ENCODE measurements at regions not wholly inside any gene's neighbourhood (a gene's known extent, or its start where the extent isn't known, plus 50 kb on each side); places are given as distances from the start of the nearest gene placed in this dataset.
"Not testable (repeated sequence)": the region's sequence is repeated elsewhere in the genome, so short reads cannot be mapped to it uniquely, and the experiment has no call there.

- no peak overlapping the region for H3K4me3 Mint-ChIP-seq
- H3K36me3 Mint-ChIP-seq: no peaks in the 10 kb centered on the region
- H3K4me1 Mint-ChIP-seq: no peaks in the 10 kb centered on the region
- H3K9me3 Mint-ChIP-seq: no peaks in the 10 kb centered on the region
- H3K27me3 Mint-ChIP-seq: no peaks in the 10 kb centered on the region
- H3K27ac Mint-ChIP-seq: no peak overlapping the region
Measured at GRCh38 chr5:163941079-163941478, 435.7 kb downstream of the MAT2B start.

GRCh38 chr5:163943546-163943945, 438.1 kb downstream of the MAT2B start:
- Mint-ChIP-seq H3K4me1 (no peaks in the 10 kb centered on the region), H3K27ac (no peak overlapping the region), H3K36me3 (no peaks in the 10 kb centered on the region), H3K9me3 (no peaks in the 10 kb centered on the region), H3K4me3 (no peak overlapping the region), H3K27me3 (no peaks in the 10 kb centered on the region)

GRCh38 chr5:163944738-163945137, 439.3 kb downstream of the MAT2B start:
- H3K27ac Mint-ChIP-seq: no peak overlapping the region
- no peaks in the 10 kb centered on the region for H3K27me3 Mint-ChIP-seq
- no peak overlapping the region for H3K4me3 Mint-ChIP-seq
- H3K36me3 Mint-ChIP-seq: no peaks in the 10 kb centered on the region
- no peaks in the 10 kb centered on the region for H3K9me3 Mint-ChIP-seq
- no peaks in the 10 kb centered on the region for H3K4me1 Mint-ChIP-seq

DNA sequence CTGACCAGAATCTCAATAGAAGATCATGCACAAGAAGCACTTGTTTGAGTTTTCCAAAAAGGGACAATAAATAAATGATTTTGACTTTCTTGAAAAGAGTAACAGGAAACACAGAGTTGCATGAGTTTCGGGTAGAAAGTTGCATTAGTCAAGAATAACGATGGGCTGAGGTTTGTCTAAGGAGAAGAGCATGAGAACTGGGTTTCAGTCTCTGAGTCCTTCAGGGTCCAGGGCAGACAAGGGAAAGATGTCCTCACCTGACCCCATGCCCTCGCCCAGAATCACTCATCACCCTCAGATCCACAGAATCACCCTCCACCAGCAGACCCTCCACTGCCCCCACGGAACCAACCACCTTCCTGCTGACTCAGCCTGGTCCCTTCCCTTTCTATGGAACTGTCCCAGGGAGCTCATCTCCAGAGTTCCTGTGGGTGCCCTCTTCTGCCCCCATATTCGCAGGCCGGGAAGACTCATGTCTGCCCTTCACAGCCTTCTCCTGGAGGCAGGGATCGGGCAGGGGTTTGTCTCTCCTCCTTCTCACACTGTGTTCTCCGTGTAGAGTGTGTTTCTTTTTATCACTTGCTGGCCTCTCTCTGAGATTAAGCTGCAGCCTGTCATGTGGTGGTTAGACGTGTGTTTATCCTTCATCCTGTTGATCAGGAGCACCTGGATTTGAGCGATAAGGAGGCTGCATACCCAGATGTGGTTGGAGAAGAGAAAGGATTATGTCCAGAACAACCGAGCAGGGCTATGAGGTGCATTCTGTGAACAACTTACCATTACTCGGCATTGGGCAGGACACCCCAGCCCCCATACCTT, 442.6 kb downstream of the MAT2B start:
- Mint-ChIP-seq H3K4me3 (no peak overlapping the region), H3K4me1 (no peaks in the 10 kb centered on the region), H3K27me3 (no peaks in the 10 kb centered on the region), H3K27ac (no peak overlapping the region), H3K9me3 (no peaks in the 10 kb centered on the region), H3K36me3 (no peaks in the 10 kb centered on the region)

GRCh38 chr5:163950248-163950647, 444.8 kb downstream of the MAT2B start:
- Mint-ChIP-seq H3K27ac (no peak overlapping the region), H3K27me3 (no peaks in the 10 kb centered on the region), H3K9me3 (no peaks in the 10 kb centered on the region), H3K4me3 (no peak overlapping the region), H3K4me1 (no peaks in the 10 kb centered on the region), H3K36me3 (no peaks in the 10 kb centered on the region)

DNA sequence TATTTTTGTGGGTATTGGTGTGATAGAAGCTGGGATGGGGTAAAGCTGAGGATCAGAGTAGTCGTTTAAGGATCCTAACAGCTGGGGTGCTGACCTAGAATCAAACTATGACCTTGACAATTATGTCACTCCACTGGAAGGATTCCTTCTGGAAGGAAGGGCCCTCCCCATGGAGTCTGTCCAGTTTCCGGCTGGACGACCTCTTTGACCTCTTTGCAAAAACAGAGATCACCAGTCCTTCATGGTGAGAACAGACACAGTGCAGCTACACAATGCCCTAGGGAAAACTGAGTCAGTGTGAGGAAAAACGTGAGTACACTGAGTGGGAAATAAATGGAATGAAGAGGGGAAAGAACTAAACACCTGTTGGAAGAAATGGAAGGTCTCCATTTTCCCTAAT, 445.6 kb downstream of the MAT2B start:
- Mint-ChIP-seq H3K27ac (no peak overlapping the region), H3K4me1 (no peaks in the 10 kb centered on the region), H3K4me3 (no peak overlapping the region), H3K9me3 (no peaks in the 10 kb centered on the region), H3K36me3 (no peaks in the 10 kb centered on the region), H3K27me3 (no peaks in the 10 kb centered on the region)

- no peak overlapping the region for H3K27ac Mint-ChIP-seq
- H3K4me3 Mint-ChIP-seq: no peak overlapping the region
- H3K9me3 Mint-ChIP-seq: no peaks in the 10 kb centered on the region
- no peaks in the 10 kb centered on the region for H3K27me3 Mint-ChIP-seq
- H3K4me1 Mint-ChIP-seq: no peaks in the 10 kb centered on the region
- no peaks in the 10 kb centered on the region for H3K36me3 Mint-ChIP-seq
Measured at GRCh38 chr5:163953901-163954300, 448.5 kb downstream of the MAT2B start.

DNA sequence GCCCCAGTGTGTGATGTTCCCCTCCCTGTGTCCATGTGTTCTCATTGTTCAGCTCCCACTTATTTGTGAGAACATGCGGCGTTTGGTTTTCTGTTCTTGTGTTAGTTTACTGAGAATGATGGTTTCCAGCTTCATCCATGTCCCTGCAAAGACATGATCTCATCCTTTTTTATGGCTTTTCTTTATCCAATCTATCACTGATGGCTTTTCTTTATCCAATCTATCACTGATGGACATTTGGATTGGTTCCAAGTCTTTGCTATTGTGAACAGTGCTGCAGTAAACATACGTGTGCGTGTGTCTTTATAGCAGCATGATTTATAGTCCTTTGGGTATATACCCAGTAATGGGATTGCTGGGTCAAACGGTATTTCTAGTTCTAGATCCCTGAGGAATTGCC, 455.8 kb downstream of the MAT2B start:
- not testable (repeated sequence) for H3K27me3 Mint-ChIP-seq, H3K9me3 Mint-ChIP-seq, H3K4me1 Mint-ChIP-seq, H3K4me3 Mint-ChIP-seq, H3K27ac Mint-ChIP-seq, H3K36me3 Mint-ChIP-seq

DNA sequence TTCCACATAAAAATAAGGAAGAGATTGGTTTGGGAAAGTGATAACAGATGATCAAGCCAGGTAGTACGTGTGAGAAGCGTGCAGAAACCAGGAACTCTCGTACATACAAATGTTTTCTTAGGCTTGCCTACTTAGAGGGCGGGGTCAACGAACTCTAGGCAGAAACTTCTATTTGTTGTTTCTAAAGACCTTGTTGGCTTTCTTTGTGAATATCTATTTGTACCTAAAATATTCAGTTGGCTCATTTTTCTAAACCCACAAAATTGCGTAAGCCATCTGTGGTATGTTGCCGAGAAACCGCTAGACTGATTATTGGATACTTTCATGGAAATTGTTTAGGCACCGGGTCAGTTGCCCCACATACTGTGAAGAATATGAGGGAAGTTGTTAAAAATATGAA, 458.5 kb downstream of the MAT2B start:
- H3K27me3 Mint-ChIP-seq: no peaks in the 10 kb centered on the region
- H3K27ac Mint-ChIP-seq: no peak overlapping the region
- no peaks in the 10 kb centered on the region for H3K9me3 Mint-ChIP-seq
- H3K36me3 Mint-ChIP-seq: no peaks in the 10 kb centered on the region
- H3K4me1 Mint-ChIP-seq: no peaks in the 10 kb centered on the region
- H3K4me3 Mint-ChIP-seq: no peak overlapping the region

- Mint-ChIP-seq H3K27ac (no peak overlapping the region), H3K4me1 (no peaks in the 10 kb centered on the region), H3K9me3 (no peaks in the 10 kb centered on the region), H3K36me3 (no peaks in the 10 kb centered on the region), H3K4me3 (no peak overlapping the region), H3K27me3 (no peaks in the 10 kb centered on the region)
Measured at GRCh38 chr5:163964671-163965070, 459.3 kb downstream of the MAT2B start.

DNA sequence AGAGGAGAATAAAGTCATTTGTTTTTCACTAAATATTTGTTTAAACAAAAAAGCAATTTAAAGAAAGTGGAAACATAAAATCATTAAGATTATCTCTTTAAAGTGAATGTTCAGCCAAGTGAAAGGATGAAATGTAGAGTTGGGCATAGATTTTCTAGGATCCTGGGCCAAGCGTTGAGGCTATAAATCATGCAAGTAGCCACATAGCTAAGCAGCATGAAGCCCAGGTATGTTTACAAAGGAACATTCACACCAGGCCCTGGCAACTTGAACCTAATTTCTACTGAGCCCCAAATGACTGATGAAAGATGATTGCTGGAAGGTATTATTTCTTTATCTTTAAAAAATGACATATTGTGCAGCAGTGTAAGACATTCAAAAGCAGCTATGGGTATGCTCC, 461.8 kb downstream of the MAT2B start:
- H3K36me3 Mint-ChIP-seq: no peaks in the 10 kb centered on the region
- H3K27ac Mint-ChIP-seq: no peak overlapping the region
- no peak overlapping the region for H3K4me3 Mint-ChIP-seq
- H3K4me1 Mint-ChIP-seq: no peaks in the 10 kb centered on the region
- H3K9me3 Mint-ChIP-seq: peaks cover 2% of the 10 kb centered on the region
- H3K27me3 Mint-ChIP-seq: no peaks in the 10 kb centered on the region

GRCh38 chr5:163968651-163969050, 463.2 kb downstream of the MAT2B start:
- H3K36me3 Mint-ChIP-seq: no peaks in the 10 kb centered on the region
- no peaks in the 10 kb centered on the region for H3K4me1 Mint-ChIP-seq
- no peak overlapping the region for H3K27ac Mint-ChIP-seq
- no peaks in the 10 kb centered on the region for H3K27me3 Mint-ChIP-seq
- no peak overlapping the region for H3K4me3 Mint-ChIP-seq
- H3K9me3 Mint-ChIP-seq: peaks cover 6% of the 10 kb centered on the region

DNA sequence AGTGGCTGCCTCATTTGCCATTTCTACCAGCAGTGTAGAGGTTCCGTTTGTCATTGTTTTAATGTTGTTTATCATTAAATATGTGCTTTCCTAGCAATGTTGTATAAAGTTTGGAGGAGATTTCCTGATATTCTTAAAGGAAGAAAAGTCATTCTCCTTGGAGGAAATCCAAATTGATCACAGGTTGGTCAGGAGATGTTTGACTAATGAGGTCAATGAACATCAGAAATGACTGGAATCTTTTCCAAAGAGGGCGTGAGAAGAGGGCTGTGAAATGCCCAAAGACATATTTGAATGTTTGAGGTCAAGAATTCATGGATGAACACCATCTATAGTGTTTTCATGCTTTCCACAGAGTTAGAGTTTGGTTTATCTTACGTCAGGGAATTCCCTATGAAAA, 471.3 kb downstream of the MAT2B start:
- H3K4me1 Mint-ChIP-seq: no peaks in the 10 kb centered on the region
- H3K9me3 Mint-ChIP-seq: peaks cover 6% of the 10 kb centered on the region
- H3K27me3 Mint-ChIP-seq: no peaks in the 10 kb centered on the region
- no peak overlapping the region for H3K27ac Mint-ChIP-seq
- no peak overlapping the region for H3K4me3 Mint-ChIP-seq
- no peaks in the 10 kb centered on the region for H3K36me3 Mint-ChIP-seq

- H3K27me3 Mint-ChIP-seq: no peaks in the 10 kb centered on the region
- no peaks in the 10 kb centered on the region for H3K4me1 Mint-ChIP-seq
- no peaks in the 10 kb centered on the region for H3K36me3 Mint-ChIP-seq
- H3K9me3 Mint-ChIP-seq: peaks cover 5% of the 10 kb centered on the region
- no peak overlapping the region for H3K4me3 Mint-ChIP-seq
- H3K27ac Mint-ChIP-seq: no peak overlapping the region
Measured at GRCh38 chr5:163978897-163979296, 473.5 kb downstream of the MAT2B start.

DNA sequence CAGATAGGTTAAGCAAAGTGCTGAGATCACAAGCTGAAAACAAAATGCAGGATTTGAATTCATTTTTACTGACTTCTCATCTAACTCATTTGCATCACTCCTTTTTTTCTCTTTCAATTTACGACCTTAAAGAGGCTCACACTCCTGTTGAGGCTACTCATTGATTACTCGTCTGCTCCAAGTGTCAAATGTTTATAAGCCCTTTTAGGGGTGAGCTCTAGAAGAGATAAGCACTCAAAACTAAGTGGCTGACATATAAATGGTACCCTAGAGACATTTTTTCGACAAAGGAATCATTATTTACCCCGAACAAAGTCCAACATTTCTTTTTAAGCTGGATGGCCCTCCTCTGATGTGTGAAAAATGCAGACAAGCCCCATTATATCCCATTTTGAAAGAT, 483.1 kb downstream of the MAT2B start:
- Mint-ChIP-seq H3K27ac (no peak overlapping the region), H3K27me3 (no peaks in the 10 kb centered on the region), H3K4me3 (no peak overlapping the region), H3K36me3 (no peaks in the 10 kb centered on the region), H3K4me1 (no peaks in the 10 kb centered on the region), H3K9me3 (peaks cover 4% of the 10 kb centered on the region)

GRCh38 chr5:163993126-163993525, 487.7 kb downstream of the MAT2B start:
- no peak overlapping the region for H3K27ac Mint-ChIP-seq
- H3K4me3 Mint-ChIP-seq: no peak overlapping the region
- no peaks in the 10 kb centered on the region for H3K36me3 Mint-ChIP-seq
- H3K9me3 Mint-ChIP-seq: peaks cover 5% of the 10 kb centered on the region
- no peaks in the 10 kb centered on the region for H3K4me1 Mint-ChIP-seq
- no peaks in the 10 kb centered on the region for H3K27me3 Mint-ChIP-seq

GRCh38 chr5:163995206-163995605, 489.8 kb downstream of the MAT2B start:
- Mint-ChIP-seq H3K36me3 (no peaks in the 10 kb centered on the region), H3K4me1 (no peaks in the 10 kb centered on the region), H3K27ac (no peak overlapping the region), H3K27me3 (no peaks in the 10 kb centered on the region), H3K4me3 (no peak overlapping the region), H3K9me3 (peaks cover 5% of the 10 kb centered on the region)
